ENCODE measurements at regions not wholly inside any gene's neighbourhood (a gene's known extent, or its start where the extent isn't known, plus 50 kb on each side); places are given as distances from the start of the nearest gene placed in this dataset.
A peak's percentile ranks its signal among the peaks of the same experiment; 100 is the strongest.
"Not testable (repeated sequence)": the region's sequence is repeated elsewhere in the genome, so short reads cannot be mapped to it uniquely, and the experiment has no call there.

DNA sequence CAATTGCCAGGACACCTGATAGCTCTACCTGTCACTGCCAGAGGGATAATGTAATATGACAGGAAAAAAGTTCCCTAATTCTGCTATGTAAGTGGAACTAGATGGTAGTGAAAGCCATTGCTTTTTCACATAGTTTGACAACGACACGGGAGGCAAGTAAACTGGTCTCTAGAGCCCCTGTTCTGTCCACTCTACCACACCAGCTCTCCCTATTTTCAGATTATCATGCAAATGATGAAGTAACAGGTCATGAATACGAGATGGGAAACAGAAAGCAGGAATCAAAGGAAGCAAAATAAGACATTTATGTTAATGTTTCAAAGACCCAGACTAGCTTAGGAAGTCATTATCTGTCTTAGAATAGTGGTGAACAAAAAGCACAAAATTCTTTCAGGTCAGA is 56.2 kb downstream of the TAF11L14 start:
- no peak for DNase-seq

DNA sequence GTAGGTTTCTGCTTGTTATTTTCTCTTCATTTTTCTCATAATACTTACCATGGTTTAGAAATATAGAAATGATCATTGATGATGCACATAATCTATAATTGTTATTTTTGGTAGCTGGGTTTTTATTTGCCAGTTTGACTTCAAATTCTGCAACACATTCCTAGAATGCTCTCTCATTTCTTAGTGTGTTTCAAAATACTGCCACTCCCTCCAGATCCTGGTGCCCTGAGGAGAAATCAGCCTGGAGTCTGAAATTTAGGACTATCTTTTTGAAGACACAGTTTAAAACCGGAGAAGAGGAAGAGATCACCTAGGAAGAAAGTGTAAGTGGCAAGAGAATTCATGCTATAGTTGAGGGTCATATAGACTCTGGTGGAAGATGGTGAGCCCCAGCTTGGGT is 57.5 kb downstream of the TAF11L14 start:
- no peak for DNase-seq

DNA sequence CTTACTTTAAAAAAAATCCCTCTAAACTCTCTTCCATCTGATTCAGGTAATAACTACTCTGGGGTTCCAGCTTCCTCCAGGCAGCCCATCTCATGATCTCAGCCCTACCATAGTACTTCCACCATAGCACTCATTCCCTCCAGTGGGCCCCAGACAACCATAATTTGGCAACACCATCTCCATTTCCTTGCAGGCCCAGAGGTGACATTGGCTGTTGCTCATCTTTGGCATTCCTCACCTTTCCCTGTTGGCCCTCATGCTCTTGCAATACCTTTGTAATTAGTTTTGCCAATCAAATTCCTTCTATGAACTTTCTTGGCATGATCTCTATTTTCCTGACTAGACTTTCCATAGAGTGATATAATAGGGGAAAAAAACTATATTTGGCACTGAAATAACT is 60.1 kb downstream of the TAF11L14 start:
- DNase-seq = no peak

GRCh38 chr5:17694914-17695313 is 60.7 kb downstream of the TAF11L14 start:
- peak; percentile 28 for DNase-seq

GRCh38 chr5:17696627-17697026 is 62.4 kb downstream of the TAF11L14 start:
- no peak for DNase-seq

- no peak for DNase-seq
These were observed 63.4 kb downstream of the TAF11L14 start for GRCh38 chr5:17697671-17698070.

- DNase-seq = no peak
These were observed 74.9 kb downstream of the TAF11L14 start for GRCh38 chr5:17709011-17709710.

DNA sequence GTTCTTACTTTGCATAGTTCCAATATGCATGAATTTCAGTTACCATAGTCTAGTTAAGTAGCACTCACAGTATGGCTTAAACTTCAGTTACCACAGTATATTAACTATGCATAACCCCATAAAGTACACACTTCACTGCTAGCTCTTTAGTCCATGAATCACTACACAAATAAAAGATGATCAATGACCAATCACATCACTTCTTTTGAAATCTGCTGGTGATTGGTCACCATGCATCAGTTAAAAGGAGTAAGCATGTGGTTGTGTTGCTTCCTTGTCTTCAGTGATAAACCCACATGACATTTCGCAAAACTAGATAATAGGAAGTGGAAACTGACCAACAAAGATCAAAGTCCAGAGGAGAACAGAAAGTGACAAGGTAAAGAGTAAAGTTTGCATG is 79.0 kb downstream of the TAF11L14 start:
- DNase-seq = peak; percentile 16

GRCh38 chr5:17714186-17714585 is 79.9 kb downstream of the TAF11L14 start:
- no peak for DNase-seq

DNA sequence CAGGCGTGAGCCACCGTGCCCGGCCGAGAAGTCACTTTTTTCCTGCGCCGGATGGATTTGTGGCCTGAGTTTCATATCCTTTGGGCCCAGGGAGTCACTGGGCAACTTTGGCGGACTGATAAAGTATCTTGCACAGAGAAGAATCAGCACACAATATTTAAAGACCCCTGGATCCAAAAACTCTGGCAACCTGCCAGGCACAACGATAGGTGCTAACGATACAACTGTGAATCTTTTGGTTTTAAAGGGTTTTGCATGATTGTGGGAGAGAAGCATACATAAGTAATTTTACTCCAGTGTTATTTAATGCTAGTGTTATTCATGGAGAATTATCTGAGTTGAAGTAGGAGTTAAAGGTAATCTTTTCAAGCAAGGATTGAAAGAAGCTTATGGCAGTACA is 85.3 kb downstream of the TAF11L14 start:
- no peak for DNase-seq

DNA sequence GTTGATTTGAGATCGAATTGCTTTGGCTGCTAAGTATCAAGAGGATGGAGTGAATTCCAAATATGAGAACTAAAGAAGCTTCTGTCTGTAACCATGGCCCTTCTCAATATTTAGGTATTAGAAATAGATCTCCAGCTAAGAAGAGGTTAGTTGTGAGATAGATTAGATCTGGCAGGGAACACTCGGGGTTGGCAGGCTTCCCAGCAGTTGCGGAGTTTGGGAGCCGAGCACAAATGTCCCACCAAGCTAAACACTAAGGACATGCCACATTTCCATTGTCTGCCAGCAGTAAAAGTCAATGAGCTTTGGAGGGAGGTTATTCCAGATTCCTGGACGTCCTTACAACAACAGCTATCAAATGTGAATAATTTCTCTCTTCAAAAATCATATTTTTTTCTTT is 85.8 kb downstream of the TAF11L14 start:
- no peak for DNase-seq

- no peak for DNase-seq
These were observed 89.6 kb downstream of the TAF11L14 start for GRCh38 chr5:17723876-17724275.

DNA sequence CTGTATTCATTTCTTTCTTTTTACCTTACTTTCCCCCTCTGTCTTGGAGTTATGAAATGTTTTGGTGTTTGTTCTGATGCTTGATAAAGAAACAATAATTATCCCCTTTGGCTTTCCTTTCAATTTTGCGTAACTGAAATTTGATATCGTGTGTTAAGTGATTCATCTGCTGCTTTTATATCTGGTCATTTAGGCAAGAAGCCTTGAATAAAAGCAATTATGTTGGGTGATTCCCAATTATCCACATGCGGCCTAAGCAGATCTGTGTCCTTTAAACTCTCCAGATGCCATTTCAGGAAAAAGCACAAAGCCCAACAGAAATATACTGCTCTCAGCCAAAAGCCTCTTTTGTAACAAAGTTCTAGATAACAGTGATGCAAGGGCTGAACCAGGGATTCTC is 92.8 kb downstream of the TAF11L14 start:
- DNase-seq = no peak

DNA sequence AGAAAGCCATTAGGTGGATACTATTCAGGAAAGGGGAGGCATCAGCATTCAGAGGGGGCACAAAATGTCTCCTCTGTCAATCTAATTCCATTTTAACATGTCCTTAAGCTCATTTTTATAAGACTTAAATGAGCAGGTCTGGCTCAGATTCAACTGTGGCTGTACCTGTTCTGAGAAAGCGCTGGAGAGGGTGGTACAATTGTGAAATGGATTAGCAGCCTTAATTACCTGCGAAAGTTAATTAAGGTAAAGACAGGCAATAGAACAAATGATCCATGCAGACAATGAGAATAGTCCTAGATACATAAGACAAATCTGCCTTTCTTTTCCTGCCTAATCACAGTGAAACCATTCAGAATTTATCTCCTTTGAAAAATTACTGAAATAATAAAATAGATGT is 96.2 kb downstream of the TAF11L14 start:
- DNase-seq = no peak

DNA sequence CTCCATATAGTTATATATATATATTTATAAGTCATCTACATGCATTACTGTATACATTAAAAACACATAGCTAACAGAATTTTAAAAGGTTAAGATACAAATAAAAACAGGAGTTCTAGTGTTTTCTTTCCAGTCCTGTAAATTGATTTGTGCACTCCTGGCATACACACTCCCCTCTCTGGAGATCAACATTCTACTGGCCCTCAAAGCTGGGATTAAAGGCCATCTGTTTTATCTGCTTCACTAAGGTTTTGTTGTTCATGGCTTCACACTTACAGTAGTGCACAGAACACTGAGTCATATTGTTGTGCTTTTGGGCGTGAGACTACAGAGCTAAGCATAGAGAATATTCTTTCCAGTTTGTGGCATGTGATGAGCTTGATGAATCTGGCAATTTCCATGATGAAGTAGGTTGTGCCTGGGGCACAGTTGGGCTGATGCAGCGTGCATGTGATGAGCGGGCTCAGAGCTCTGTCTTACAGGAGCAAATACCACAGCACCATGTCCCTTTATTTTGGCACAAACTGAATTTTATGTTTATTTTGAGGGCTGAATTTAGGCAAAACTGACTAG is 98.2 kb downstream of the TAF11L14 start:
- no peak for DNase-seq

DNA sequence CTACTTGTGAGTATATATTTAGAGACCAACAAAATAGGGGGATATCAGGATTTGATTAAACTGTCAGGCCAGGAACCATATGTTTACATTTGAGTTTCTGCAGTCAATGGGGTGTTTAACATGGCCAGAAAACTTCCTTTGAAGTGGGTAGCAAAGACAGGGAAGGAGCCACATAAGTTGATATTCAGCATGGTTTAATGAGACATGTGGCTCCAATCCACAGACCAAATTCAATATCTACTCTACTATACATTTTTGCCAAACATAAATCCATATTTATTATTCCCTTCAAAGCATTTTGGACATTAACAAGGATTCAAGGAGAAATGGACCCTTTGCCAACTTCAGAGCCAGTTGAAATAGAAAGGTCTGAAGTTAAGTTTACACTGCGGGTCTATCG is 99.8 kb downstream of the TAF11L14 start:
- DNase-seq = no peak

- DNase-seq = peak; percentile 8
These were observed 101.5 kb downstream of the TAF11L14 start for GRCh38 chr5:17735761-17736160.

DNA sequence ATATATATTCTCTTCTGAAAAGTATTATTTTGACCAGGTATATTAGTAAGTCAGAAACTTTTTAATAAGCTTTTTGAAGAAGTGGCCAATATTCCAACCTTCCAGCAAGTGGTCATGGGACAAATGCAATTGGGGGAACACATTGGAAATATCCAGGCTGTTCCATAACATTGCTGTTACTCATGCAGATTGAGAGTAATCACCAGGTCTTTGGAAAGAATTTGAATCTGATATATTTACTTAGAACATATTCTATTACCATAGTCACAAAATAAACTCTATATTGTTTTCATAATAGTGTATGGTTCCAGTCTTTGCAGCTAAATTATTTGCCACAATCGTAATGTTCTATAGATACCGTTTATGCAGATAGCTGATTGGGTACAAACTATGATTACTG is 102.8 kb downstream of the TAF11L14 start:
- no peak for DNase-seq

- no peak for DNase-seq
These were observed 104.2 kb downstream of the TAF11L14 start for GRCh38 chr5:17738446-17738845.

GRCh38 chr5:17743580-17744435 is 109.5 kb downstream of the TAF11L14 start:
- no peak for DNase-seq

DNA sequence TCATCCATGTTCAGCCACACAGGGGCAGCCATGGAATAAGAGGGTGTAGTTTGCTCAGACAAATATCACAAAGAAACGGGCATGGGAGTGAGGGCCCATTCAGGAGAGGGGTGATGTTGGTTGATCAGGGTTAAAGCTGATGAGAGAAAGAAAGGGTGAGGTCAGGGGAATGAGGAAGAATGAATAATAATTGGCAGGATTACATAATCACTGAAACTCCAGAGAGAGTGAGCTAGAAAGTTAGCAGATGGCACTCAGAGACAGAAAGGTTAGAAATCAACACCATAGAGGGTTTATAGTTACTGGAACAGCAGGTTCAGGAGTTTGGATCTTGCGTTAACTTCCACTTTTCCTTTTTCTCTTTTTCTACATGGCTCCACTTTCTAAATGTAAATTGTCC is 113.9 kb downstream of the TAF11L14 start:
- DNase-seq = peak; percentile 7

- DNase-seq = peak; percentile 2
These were observed 114.7 kb downstream of the TAF11L14 start for GRCh38 chr5:17748941-17749340.

DNA sequence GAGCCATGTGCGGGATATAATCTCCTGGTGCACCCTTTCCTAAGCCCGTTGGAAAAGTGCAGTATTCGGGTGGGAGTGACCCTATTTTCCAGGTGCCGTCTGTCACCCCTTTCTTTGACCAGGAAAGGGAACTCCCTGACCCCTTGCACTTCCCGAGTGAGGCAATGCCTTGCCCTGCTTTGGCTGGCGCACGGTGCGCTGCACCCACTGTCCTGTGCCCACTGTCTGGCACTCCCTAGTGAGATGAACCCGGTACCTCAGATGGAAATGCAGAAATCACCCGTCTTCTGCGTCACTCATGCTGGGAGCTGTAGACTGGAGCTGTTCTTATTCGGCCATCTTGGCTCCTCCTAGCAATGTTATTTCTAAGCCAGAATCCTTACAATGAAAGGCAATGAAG is 121.1 kb downstream of the TAF11L14 start:
- not testable (repeated sequence) for DNase-seq

- DNase-seq = no peak
These were observed 127.1 kb downstream of the TAF11L14 start for GRCh38 chr5:17761326-17761725.
